ENCODE measurements at regions not wholly inside any gene's neighbourhood (a gene's known extent, or its start where the extent isn't known, plus 50 kb on each side); places are given as distances from the start of the nearest gene placed in this dataset.

DNA sequence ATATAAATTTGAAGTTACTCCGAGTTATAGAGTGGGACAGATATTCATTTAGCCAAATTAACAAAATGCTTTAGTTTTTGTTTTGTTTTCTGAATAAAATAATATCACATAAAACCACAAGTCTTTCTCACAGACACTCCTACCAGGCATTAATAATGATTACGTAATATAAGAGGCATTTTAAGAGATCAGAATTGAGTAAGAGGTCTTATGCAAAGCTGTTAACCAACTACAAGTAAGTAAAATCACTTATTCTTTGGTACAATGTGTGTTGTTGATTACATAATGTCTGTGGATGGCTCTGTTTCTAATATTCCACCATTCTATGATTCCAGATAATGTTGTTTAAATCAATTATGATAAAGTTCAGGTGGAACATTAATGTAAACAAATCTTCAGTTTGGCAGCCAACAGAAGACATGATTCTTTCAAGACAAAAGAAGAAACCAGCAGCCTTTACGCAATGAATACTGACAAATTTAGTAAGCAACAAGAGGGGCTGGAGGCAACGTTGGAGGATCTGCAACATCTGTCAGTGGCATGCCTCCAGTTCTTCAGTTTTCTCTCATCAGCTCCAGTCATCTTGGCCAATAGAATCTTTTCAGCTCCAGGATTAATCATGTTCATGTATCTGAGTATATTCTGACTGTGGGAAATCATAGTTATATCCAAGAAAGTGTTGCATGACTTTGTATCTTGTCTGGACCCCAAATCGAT is 403.8 kb downstream of the SLITRK5 start:
- Histone ChIP-seq H3K4me1 (ENCODE audit: control insufficient read depth in 2 of 2, insufficient read depth in 2 of 2, low read length in 1 of 2) (no peaks in the 10 kb centered on the region), H3K4me3 (ENCODE audit: low read depth in 1 of 2, low read length in 2 of 2) (no peak overlapping the region), H3K27me3 (ENCODE audit: control insufficient read depth in 1 of 2, insufficient read depth in 2 of 2, low read length in 2 of 2) (no peaks in the 10 kb centered on the region), H3K9me3 (ENCODE audit: control insufficient read depth in 2 of 2, insufficient read depth in 1 of 2, low read depth in 1 of 2, low read length in 1 of 2) (no peaks in the 10 kb centered on the region), H3K27ac (ENCODE audit: low read depth in 2 of 2, low read length in 1 of 2) (no peak overlapping the region), H3K36me3 (ENCODE audit: control insufficient read depth in 2 of 2, insufficient read depth in 2 of 2, low read length in 1 of 2) (no peaks in the 10 kb centered on the region)
- 62 to 68% methylated on average over 5 of the region's 5 CpGs for WGBS, 2 donors

DNA sequence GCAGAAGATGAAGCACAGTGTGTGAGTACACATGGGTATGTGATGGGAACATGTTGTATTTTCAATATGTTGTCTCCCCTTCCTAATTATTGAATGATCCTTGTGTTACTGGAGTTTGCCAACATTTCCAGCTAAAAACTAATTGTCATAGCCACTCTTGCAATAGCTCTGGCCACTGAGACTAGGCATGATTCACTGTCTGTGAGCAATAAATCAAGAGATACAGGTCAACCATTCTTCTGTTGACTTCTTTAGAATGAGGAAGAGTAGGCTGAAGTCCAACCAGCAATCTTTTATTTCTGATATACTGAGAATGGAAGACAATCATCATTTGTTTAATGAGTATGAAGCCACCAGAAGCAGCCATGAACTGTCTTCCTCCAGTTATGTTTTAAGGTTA is 413.9 kb downstream of the SLITRK5 start:
- Histone ChIP-seq H3K27ac (ENCODE audit: low read depth in 2 of 2, low read length in 1 of 2) (no peak overlapping the region), H3K36me3 (ENCODE audit: control insufficient read depth in 2 of 2, insufficient read depth in 2 of 2, low read length in 1 of 2) (no peaks in the 10 kb centered on the region), H3K27me3 (ENCODE audit: control insufficient read depth in 1 of 2, insufficient read depth in 2 of 2, low read length in 2 of 2) (no peaks in the 10 kb centered on the region), H3K4me1 (ENCODE audit: control insufficient read depth in 2 of 2, insufficient read depth in 2 of 2, low read length in 1 of 2) (no peaks in the 10 kb centered on the region), H3K4me3 (ENCODE audit: low read depth in 1 of 2, low read length in 2 of 2) (no peak overlapping the region), H3K9me3 (ENCODE audit: control insufficient read depth in 2 of 2, insufficient read depth in 1 of 2, low read depth in 1 of 2, low read length in 1 of 2) (no peaks in the 10 kb centered on the region)

DNA sequence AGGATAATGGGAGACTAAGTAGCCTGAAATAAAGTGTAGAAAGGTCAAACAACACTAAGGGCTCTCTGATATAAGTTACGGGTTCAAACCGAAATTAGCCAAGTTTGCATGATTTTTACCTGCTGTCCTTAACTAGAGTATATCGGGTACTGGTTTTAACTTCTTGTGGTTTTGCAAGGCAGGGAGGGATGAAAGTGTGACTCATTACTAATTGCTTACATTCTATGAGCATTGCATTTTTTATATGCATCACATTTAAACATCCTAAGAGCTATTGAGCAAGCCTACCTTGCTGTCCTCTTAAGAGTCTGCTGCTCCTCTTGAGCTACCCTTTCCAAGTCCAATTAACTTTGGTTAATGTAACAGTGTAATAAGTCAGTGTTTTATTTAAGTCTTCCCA is 415.4 kb downstream of the SLITRK5 start:
- Histone ChIP-seq H3K4me1 (ENCODE audit: control insufficient read depth in 2 of 2, insufficient read depth in 2 of 2, low read length in 1 of 2) (no peaks in the 10 kb centered on the region), H3K9me3 (ENCODE audit: control insufficient read depth in 2 of 2, insufficient read depth in 1 of 2, low read depth in 1 of 2, low read length in 1 of 2) (no peaks in the 10 kb centered on the region), H3K27me3 (ENCODE audit: control insufficient read depth in 1 of 2, insufficient read depth in 2 of 2, low read length in 2 of 2) (no peaks in the 10 kb centered on the region), H3K4me3 (ENCODE audit: low read depth in 1 of 2, low read length in 2 of 2) (no peak overlapping the region), H3K36me3 (ENCODE audit: control insufficient read depth in 2 of 2, insufficient read depth in 2 of 2, low read length in 1 of 2) (no peaks in the 10 kb centered on the region), H3K27ac (ENCODE audit: low read depth in 2 of 2, low read length in 1 of 2) (no peak overlapping the region)
- WGBS, 2 donors: 87 to 92% methylated on average over 3 of the region's 3 CpGs

DNA sequence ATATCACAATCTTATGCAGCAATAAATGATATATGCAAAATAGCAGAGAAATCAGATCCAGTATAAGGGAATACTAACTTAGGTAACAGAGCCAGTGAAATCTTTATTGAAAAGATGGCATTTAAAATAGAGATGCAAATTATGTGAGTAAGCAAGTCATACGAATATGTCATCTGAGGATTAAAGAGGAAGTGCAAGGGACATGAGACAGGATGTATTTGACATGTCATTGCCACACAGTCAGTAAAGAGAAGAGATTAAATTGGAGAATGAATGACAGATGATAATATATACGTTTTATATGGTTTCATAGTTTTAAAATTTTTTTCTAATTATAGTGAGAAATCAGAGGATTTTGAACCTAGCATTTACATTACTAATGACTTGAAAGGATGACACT is 426.4 kb downstream of the SLITRK5 start:
- Histone ChIP-seq H3K27ac (ENCODE audit: low read depth in 2 of 2, low read length in 1 of 2) (no peak overlapping the region), H3K36me3 (ENCODE audit: control insufficient read depth in 2 of 2, insufficient read depth in 2 of 2, low read length in 1 of 2) (no peaks in the 10 kb centered on the region), H3K27me3 (ENCODE audit: control insufficient read depth in 1 of 2, insufficient read depth in 2 of 2, low read length in 2 of 2) (no peaks in the 10 kb centered on the region), H3K4me3 (ENCODE audit: low read depth in 1 of 2, low read length in 2 of 2) (no peak overlapping the region), H3K4me1 (ENCODE audit: control insufficient read depth in 2 of 2, insufficient read depth in 2 of 2, low read length in 1 of 2) (no peaks in the 10 kb centered on the region), H3K9me3 (ENCODE audit: control insufficient read depth in 2 of 2, insufficient read depth in 1 of 2, low read depth in 1 of 2, low read length in 1 of 2) (no peaks in the 10 kb centered on the region)
- WGBS, 2 donors: 15 to 22% methylated on average over 2 of the region's 2 CpGs

DNA sequence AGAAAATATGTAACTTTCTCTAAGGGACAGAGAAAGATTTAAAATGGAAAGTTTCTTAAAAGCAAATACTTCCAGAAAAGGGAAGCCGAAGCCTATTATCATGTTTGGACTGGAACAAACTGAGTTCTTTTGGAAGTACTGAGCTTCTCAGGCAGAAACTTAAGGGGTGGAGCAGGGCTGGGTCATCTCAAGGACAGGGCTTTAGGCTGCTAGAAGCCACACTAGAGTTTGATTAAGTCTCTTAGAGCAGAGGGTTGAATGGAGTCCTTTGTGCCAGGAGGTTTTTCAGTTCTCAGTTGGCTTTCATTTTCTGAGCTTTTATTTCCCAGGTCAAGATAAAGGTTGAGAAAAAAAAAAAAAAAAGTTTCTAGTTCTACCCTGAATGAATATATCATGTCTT is 432.7 kb downstream of the SLITRK5 start:
- no peaks in the 10 kb centered on the region for H3K27me3 ChIP-seq (ENCODE audit: control insufficient read depth in 1 of 2, insufficient read depth in 2 of 2, low read length in 2 of 2)
- H3K9me3 ChIP-seq (ENCODE audit: control insufficient read depth in 2 of 2, insufficient read depth in 1 of 2, low read depth in 1 of 2, low read length in 1 of 2): no peaks in the 10 kb centered on the region
- no peaks in the 10 kb centered on the region for H3K36me3 ChIP-seq (ENCODE audit: control insufficient read depth in 2 of 2, insufficient read depth in 2 of 2, low read length in 1 of 2)
- H3K4me1 ChIP-seq (ENCODE audit: control insufficient read depth in 2 of 2, insufficient read depth in 2 of 2, low read length in 1 of 2): no peaks in the 10 kb centered on the region
- 46 to 53% methylated on average over 1 of the region's 1 CpG for WGBS, 2 donors
- H3K27ac ChIP-seq (ENCODE audit: low read depth in 2 of 2, low read length in 1 of 2): no peak overlapping the region
- no peak overlapping the region for H3K4me3 ChIP-seq (ENCODE audit: low read depth in 1 of 2, low read length in 2 of 2)

DNA sequence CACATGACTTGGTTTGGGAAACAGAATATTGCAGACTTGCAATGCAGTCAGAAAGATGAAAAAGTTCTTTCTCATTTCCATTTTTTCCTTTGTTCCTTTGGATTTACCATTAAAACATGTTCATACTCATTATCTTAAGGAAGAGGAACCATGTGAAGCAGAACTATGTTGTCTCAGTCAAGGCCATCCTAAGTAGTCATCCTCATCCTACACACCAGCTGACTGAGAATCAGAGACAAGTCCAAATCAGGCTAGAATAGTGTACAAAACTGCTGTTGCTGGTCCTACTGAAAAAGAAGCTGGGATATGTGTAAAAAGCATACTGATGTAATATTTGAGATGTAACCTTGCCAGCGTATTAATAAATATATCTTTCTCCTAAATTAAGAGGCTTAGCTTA is 433.4 kb downstream of the SLITRK5 start:
- H3K27ac ChIP-seq (ENCODE audit: low read depth in 2 of 2, low read length in 1 of 2): no peak overlapping the region
- H3K9me3 ChIP-seq (ENCODE audit: control insufficient read depth in 2 of 2, insufficient read depth in 1 of 2, low read depth in 1 of 2, low read length in 1 of 2): no peaks in the 10 kb centered on the region
- no peaks in the 10 kb centered on the region for H3K4me1 ChIP-seq (ENCODE audit: control insufficient read depth in 2 of 2, insufficient read depth in 2 of 2, low read length in 1 of 2)
- no peaks in the 10 kb centered on the region for H3K36me3 ChIP-seq (ENCODE audit: control insufficient read depth in 2 of 2, insufficient read depth in 2 of 2, low read length in 1 of 2)
- H3K27me3 ChIP-seq (ENCODE audit: control insufficient read depth in 1 of 2, insufficient read depth in 2 of 2, low read length in 2 of 2): no peaks in the 10 kb centered on the region
- WGBS, 2 donors: 93 to 97% methylated on average over 1 of the region's 1 CpG
- H3K4me3 ChIP-seq (ENCODE audit: low read depth in 1 of 2, low read length in 2 of 2): no peak overlapping the region

DNA sequence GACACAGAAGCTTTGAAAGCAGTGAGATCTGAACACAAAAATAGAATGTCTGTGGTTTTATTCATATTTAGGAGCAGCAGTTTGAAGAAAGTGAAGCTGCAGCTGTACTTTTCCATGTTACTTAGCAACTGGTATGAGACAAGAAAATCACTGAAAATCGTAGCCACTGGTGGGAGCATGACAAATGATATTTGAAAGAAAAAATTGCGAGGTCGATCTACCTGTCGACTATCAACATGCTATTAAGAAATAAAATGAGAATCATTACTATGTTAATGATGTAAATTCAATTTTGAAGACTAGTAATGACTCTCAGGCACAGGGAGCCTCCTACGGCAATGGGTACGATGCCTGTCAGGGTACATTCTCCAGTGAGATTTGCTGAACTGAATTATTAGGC is 436.4 kb downstream of the SLITRK5 start:
- H3K9me3 ChIP-seq (ENCODE audit: control insufficient read depth in 2 of 2, insufficient read depth in 1 of 2, low read depth in 1 of 2, low read length in 1 of 2): no peaks in the 10 kb centered on the region
- H3K27ac ChIP-seq (ENCODE audit: low read depth in 2 of 2, low read length in 1 of 2): no peak overlapping the region
- H3K4me3 ChIP-seq (ENCODE audit: low read depth in 1 of 2, low read length in 2 of 2): no peak overlapping the region
- WGBS, 2 donors: 71 to 83% methylated on average over 6 of the region's 6 CpGs
- H3K4me1 ChIP-seq (ENCODE audit: control insufficient read depth in 2 of 2, insufficient read depth in 2 of 2, low read length in 1 of 2): no peaks in the 10 kb centered on the region
- no peaks in the 10 kb centered on the region for H3K27me3 ChIP-seq (ENCODE audit: control insufficient read depth in 1 of 2, insufficient read depth in 2 of 2, low read length in 2 of 2)
- no peaks in the 10 kb centered on the region for H3K36me3 ChIP-seq (ENCODE audit: control insufficient read depth in 2 of 2, insufficient read depth in 2 of 2, low read length in 1 of 2)

DNA sequence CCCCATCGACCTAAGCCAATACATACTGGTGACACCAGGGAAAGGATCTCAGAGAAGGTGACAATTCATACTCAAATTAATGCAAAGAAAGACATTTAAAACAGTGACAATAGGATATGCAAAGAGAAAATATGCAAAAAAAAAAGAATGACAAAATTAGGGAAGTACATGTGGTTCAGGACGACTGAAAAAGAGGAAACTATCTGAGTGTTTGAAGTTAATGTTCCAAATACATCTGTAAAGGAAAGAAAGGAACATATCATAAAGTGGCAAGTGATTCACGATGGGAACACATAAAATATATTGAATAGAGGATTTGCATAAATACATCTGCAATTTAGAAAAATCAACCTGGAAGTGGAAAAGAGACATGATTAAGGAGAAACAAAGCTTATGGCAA is 441.4 kb downstream of the SLITRK5 start:
- no peaks in the 10 kb centered on the region for H3K27me3 ChIP-seq (ENCODE audit: control insufficient read depth in 1 of 2, insufficient read depth in 2 of 2, low read length in 2 of 2)
- 46 to 48% methylated on average over 3 of the region's 3 CpGs for WGBS, 2 donors

DNA sequence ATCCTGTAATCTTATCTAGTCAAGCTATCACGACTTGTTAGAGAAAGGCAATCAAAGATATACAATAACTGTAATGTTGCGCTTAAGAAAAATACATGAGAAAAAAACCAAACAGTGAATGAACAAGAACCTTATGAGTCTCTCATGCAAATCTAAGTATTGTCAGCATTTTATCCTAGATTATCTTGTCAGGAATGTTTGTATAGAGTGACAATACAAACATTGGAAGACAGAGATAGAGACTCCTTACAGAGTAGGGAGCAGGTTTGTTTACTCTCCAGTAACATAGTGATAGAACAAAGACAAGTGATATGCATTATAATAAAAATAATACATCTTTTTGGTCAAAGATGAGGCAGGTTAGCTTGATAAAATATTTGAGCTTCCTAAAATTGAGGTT is 444.8 kb downstream of the SLITRK5 start:
- Histone ChIP-seq H3K36me3 (ENCODE audit: control insufficient read depth in 2 of 2, insufficient read depth in 2 of 2, low read length in 1 of 2) (no peaks in the 10 kb centered on the region), H3K9me3 (ENCODE audit: control insufficient read depth in 2 of 2, insufficient read depth in 1 of 2, low read depth in 1 of 2, low read length in 1 of 2) (no peaks in the 10 kb centered on the region), H3K27ac (ENCODE audit: low read depth in 2 of 2, low read length in 1 of 2) (no peak overlapping the region), H3K4me3 (ENCODE audit: low read depth in 1 of 2, low read length in 2 of 2) (no peak overlapping the region), H3K27me3 (ENCODE audit: control insufficient read depth in 1 of 2, insufficient read depth in 2 of 2, low read length in 2 of 2) (no peaks in the 10 kb centered on the region), H3K4me1 (ENCODE audit: control insufficient read depth in 2 of 2, insufficient read depth in 2 of 2, low read length in 1 of 2) (no peaks in the 10 kb centered on the region)
- 56 to 70% methylated on average over 2 of the region's 2 CpGs for WGBS, 2 donors

More for the DNA sequence above, 441.4 kb downstream of the SLITRK5 start:
- H3K36me3 ChIP-seq (ENCODE audit: control insufficient read depth in 2 of 2, insufficient read depth in 2 of 2, low read length in 1 of 2): no peaks in the 10 kb centered on the region
- no peak overlapping the region for H3K27ac ChIP-seq (ENCODE audit: low read depth in 2 of 2, low read length in 1 of 2)
- H3K9me3 ChIP-seq (ENCODE audit: control insufficient read depth in 2 of 2, insufficient read depth in 1 of 2, low read depth in 1 of 2, low read length in 1 of 2): no peaks in the 10 kb centered on the region
- H3K4me3 ChIP-seq (ENCODE audit: low read depth in 1 of 2, low read length in 2 of 2): no peak overlapping the region
- H3K4me1 ChIP-seq (ENCODE audit: control insufficient read depth in 2 of 2, insufficient read depth in 2 of 2, low read length in 1 of 2): no peaks in the 10 kb centered on the region

DNA sequence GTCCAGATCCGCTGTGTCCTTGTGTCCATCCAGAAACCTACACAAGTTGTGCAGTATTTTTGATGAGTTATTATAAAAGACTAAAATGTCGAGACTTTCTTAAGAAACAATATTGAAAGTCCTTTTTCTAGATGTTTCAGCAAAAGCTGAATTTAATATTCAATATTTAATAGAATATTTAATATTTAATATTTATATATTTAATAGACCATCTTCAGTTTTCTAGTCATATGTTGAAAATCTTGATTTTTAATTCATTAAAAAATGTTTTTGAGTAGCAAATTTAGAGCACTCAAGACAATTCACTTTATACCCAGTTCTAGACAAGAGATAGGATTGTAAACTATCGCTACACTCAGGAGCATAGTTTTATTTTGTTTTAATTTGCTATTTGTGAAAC is 447.8 kb downstream of the SLITRK5 start:
- no peaks in the 10 kb centered on the region for H3K36me3 ChIP-seq (ENCODE audit: control insufficient read depth in 2 of 2, insufficient read depth in 2 of 2, low read length in 1 of 2)
- H3K27ac ChIP-seq (ENCODE audit: low read depth in 2 of 2, low read length in 1 of 2): no peak overlapping the region
- no peaks in the 10 kb centered on the region for H3K4me1 ChIP-seq (ENCODE audit: control insufficient read depth in 2 of 2, insufficient read depth in 2 of 2, low read length in 1 of 2)
- H3K9me3 ChIP-seq (ENCODE audit: control insufficient read depth in 2 of 2, insufficient read depth in 1 of 2, low read depth in 1 of 2, low read length in 1 of 2): no peaks in the 10 kb centered on the region
- H3K4me3 ChIP-seq (ENCODE audit: low read depth in 1 of 2, low read length in 2 of 2): no peak overlapping the region
- H3K27me3 ChIP-seq (ENCODE audit: control insufficient read depth in 1 of 2, insufficient read depth in 2 of 2, low read length in 2 of 2): no peaks in the 10 kb centered on the region
- 84 to 85% methylated on average over 3 of the region's 3 CpGs for WGBS, 2 donors

Measured in esophagus (tissue), 2 donors.